GM10266 (cell line): ENCODE measurements at regions not wholly inside any gene's neighbourhood (a gene's known extent, or its start where the extent isn't known, plus 50 kb on each side); places are given as distances from the start of the nearest gene placed in this dataset.
"Not testable (repeated sequence)": the region's sequence is repeated elsewhere in the genome, so short reads cannot be mapped to it uniquely, and the experiment has no call there.

Source experiments
- DNase-seq: peaks from one replicate; pipeline ENCODE4 v3.0.0; 2012; ENCODE audit errors: extremely low spot score
- CTCF ChIP-seq: IDR thresholded peaks from 2 replicates; pipeline ENCODE4 v1.5.1; 2012; ENCODE audit warnings: mild to moderate bottlenecking, low read depth; ENCODE audit not compliant: control insufficient read depth, insufficient read depth; ENCODE audit errors: missing control alignments

GRCh38 chr5:93964421-93964820 lies 223.0 kb upstream of the POU5F2 start:
- TF ChIP-seq CTCF, result no peak
- no peak for DNase-seq

GRCh38 chr5:93960042-93960441 lies 218.6 kb upstream of the POU5F2 start:
- no peak for TF ChIP-seq CTCF
- DNase-seq, result no peak

- no peak for DNase-seq
- TF ChIP-seq CTCF, result no peak
Measured at GRCh38 chr5:93956006-93956405, 214.6 kb upstream of the POU5F2 start.

- TF ChIP-seq CTCF, result no peak
- DNase-seq, result no peak
Measured at GRCh38 chr5:93954421-93955069, 213.1 kb upstream of the POU5F2 start.

GRCh38 chr5:93953442-93953841 lies 212.0 kb upstream of the POU5F2 start:
- no peak for TF ChIP-seq CTCF
- no peak for DNase-seq

GRCh38 chr5:93941897-93942296 lies 200.5 kb upstream of the POU5F2 start:
- no peak for DNase-seq
- no peak for TF ChIP-seq CTCF

GRCh38 chr5:93933269-93933668 lies 191.9 kb upstream of the POU5F2 start:
- DNase-seq, result not testable (repeated sequence)

- DNase-seq, result no peak
- no peak for TF ChIP-seq CTCF
Measured at GRCh38 chr5:93930098-93930497, 188.7 kb upstream of the POU5F2 start.
